OCI-LY7 (cell line): ENCODE measurements at regions not wholly inside any gene's neighbourhood (a gene's known extent, or its start where the extent isn't known, plus 50 kb on each side); places are given as distances from the start of the nearest gene placed in this dataset.

Source experiments
- EZH2phosphoT487 ChIP-seq: fragments of 200-600 bp; sonication (generic); IDR thresholded peaks from 2 replicates; pipeline ENCODE4 v1.6.1; 2018; ENCODE audit warnings: low read depth, borderline replicate concordance, mild to moderate bottlenecking, mixed run types, antibody characterized with exemption, low read length, moderate library complexity, mixed read lengths
- TF ChIP-seq, protein P1 (sequence below): fragments of 200-600 bp; sonication (generic); conservative IDR thresholded peaks from 2 replicates; pipeline ENCODE4 v1.5.1; 2014; ENCODE audit warnings: mild to moderate bottlenecking, antibody characterized with exemption, low read length, moderate library complexity, mixed read lengths

DNA sequence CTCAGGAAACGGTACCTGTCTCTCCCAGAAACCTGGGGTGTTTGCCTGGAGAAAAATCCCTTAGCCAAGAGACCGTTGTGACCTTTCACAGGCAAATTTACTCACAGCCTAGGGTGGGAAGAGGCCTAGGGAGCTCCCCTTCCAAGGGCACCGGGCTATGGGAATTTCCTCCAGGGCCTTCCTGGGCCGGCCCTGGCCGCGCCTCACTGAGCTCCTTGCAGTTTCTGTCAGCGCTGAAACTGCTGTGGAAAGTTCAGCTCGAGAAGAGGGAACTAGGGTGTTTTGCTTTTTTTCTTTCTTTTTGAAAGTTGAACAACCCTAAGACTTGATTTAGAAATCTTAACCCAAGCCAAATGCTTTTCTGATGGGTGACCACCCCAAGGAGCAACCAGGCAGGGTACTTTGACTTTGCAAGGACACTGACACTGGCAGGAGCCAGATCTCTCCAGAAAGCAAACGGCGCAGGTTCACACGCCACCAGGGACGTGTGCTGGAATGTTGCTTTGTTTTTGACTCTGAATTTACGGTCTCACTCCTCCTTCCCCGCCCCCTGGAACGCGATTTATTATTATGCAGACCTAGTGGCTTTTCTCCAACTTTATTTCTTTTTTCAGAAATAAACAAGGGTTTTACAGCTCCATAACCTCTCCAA lies 229.6 kb upstream of the JUN start:
- TF ChIP-seq, protein P1, sequence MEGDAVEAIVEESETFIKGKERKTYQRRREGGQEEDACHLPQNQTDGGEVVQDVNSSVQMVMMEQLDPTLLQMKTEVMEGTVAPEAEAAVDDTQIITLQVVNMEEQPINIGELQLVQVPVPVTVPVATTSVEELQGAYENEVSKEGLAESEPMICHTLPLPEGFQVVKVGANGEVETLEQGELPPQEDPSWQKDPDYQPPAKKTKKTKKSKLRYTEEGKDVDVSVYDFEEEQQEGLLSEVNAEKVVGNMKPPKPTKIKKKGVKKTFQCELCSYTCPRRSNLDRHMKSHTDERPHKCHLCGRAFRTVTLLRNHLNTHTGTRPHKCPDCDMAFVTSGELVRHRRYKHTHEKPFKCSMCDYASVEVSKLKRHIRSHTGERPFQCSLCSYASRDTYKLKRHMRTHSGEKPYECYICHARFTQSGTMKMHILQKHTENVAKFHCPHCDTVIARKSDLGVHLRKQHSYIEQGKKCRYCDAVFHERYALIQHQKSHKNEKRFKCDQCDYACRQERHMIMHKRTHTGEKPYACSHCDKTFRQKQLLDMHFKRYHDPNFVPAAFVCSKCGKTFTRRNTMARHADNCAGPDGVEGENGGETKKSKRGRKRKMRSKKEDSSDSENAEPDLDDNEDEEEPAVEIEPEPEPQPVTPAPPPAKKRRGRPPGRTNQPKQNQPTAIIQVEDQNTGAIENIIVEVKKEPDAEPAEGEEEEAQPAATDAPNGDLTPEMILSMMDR = no peak
- TF ChIP-seq EZH2phosphoT487 = no peak
